Colonic mucosa (tissue), 4 donors: ENCODE measurements at regions not wholly inside any gene's neighbourhood (a gene's known extent, or its start where the extent isn't known, plus 50 kb on each side); places are given as distances from the start of the nearest gene placed in this dataset.

ENCODE experiments used
- DNase-seq: peaks from one replicate; pipeline ENCODE4 v3.0.0-alpha.2; 2020
- H3K27ac ChIP-seq: fragments of 200-600 bp; one replicate; pipeline ENCODE4 v1.8.0; 2021
- H3K27me3 ChIP-seq: fragments of 200-600 bp; one replicate; pipeline ENCODE4 v1.8.0; 2021
- H3K36me3 ChIP-seq: fragments of 200-600 bp; one replicate; pipeline ENCODE4 v1.8.0; 2021
- H3K4me1 ChIP-seq: fragments of 200-600 bp; one replicate; pipeline ENCODE4 v1.8.0; 2021; ENCODE audit warnings: mild to moderate bottlenecking
- H3K4me3 ChIP-seq: fragments of 200-600 bp; one replicate; pipeline ENCODE4 v1.8.0; 2021
- H3K9ac ChIP-seq, 2 donors: one replicate each; pipeline ENCODE4 v1.7.0; 2013; ENCODE audit warnings: control low read depth in 2 of 2, low read depth in 2 of 2, low read length in 2 of 2
- H3K9me3 ChIP-seq: fragments of 200-600 bp; one replicate; pipeline ENCODE4 v1.8.0; 2021
- intact Hi-C: fragments of 100-400 bp; cut with DNase I; formaldehyde crosslinking; loops from one replicate; pipeline ENCODE4 v1.14.1; 2022
- TF ChIP-seq, protein P1 (sequence below): fragments of 200-600 bp; IDR thresholded peaks from one replicate; pipeline ENCODE4 v1.8.0; 2022; ENCODE audit warnings: antibody characterized with exemption, mild to moderate bottlenecking
- donor health status: healthy.
- donor health status: DM: no; HTN: no; CAD: no.
- donor health status: DM: no; HTN: no; CAD: no.

GRCh38 chr12:118637767-118638370, 261.5 kb downstream of the SUDS3 start:
- no peaks in the 10 kb centered on the region for H3K9me3 ChIP-seq
- no peaks in the 10 kb centered on the region for H3K36me3 ChIP-seq
- H3K27ac ChIP-seq: no peak overlapping the region
- TF ChIP-seq, protein P1, sequence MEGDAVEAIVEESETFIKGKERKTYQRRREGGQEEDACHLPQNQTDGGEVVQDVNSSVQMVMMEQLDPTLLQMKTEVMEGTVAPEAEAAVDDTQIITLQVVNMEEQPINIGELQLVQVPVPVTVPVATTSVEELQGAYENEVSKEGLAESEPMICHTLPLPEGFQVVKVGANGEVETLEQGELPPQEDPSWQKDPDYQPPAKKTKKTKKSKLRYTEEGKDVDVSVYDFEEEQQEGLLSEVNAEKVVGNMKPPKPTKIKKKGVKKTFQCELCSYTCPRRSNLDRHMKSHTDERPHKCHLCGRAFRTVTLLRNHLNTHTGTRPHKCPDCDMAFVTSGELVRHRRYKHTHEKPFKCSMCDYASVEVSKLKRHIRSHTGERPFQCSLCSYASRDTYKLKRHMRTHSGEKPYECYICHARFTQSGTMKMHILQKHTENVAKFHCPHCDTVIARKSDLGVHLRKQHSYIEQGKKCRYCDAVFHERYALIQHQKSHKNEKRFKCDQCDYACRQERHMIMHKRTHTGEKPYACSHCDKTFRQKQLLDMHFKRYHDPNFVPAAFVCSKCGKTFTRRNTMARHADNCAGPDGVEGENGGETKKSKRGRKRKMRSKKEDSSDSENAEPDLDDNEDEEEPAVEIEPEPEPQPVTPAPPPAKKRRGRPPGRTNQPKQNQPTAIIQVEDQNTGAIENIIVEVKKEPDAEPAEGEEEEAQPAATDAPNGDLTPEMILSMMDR: no peak
- no peak overlapping the region for H3K9ac ChIP-seq
- no peak for DNase-seq
- H3K4me1 ChIP-seq: no peaks in the 10 kb centered on the region
- no peak overlapping the region for H3K4me3 ChIP-seq
- intact Hi-C loops: loop anchor here (10.0 kb wide), 1 partner anchor 203 kb away; no protein-coding TSS in a partner anchor
- H3K27me3 ChIP-seq: no peaks in the 10 kb centered on the region

- Histone ChIP-seq H3K4me3 (no peak overlapping the region), H3K27me3 (no peaks in the 10 kb centered on the region), H3K36me3 (no peaks in the 10 kb centered on the region), H3K9me3 (no peaks in the 10 kb centered on the region), H3K4me1 (no peaks in the 10 kb centered on the region), H3K27ac (no peak overlapping the region), H3K9ac (no peak overlapping the region)
- intact Hi-C loops: no loop called here
- TF ChIP-seq, protein P1: no peak
- no peak for DNase-seq
Observed at GRCh38 chr12:118641249-118641648, 264.9 kb downstream of the SUDS3 start.

- TF ChIP-seq, protein P1: no peak
- no peak overlapping the region for H3K27ac ChIP-seq
- peak; percentile 18 for DNase-seq
Observed at GRCh38 chr12:118645219-118645618, 268.9 kb downstream of the SUDS3 start.

GRCh38 chr12:118649765-118650585, 273.6 kb downstream of the SUDS3 start:
- Histone ChIP-seq H3K36me3 (no peaks in the 10 kb centered on the region), H3K4me3 (no peak overlapping the region), H3K9me3 (no peaks in the 10 kb centered on the region), H3K4me1 (no peaks in the 10 kb centered on the region), H3K27me3 (no peaks in the 10 kb centered on the region), H3K27ac (no peak overlapping the region), H3K9ac (no peak overlapping the region)
- intact Hi-C loops: no loop called here
- TF ChIP-seq, protein P1: no peak
- DNase-seq: no peak

More at GRCh38 chr12:118645219-118645618, 268.9 kb downstream of the SUDS3 start:
- Histone ChIP-seq H3K27me3 (no peaks in the 10 kb centered on the region), H3K9ac (no peak overlapping the region), H3K4me1 (no peaks in the 10 kb centered on the region), H3K9me3 (no peaks in the 10 kb centered on the region), H3K36me3 (no peaks in the 10 kb centered on the region), H3K4me3 (no peak overlapping the region)
- intact Hi-C loops: no loop called here

- no peak for DNase-seq
- H3K36me3 ChIP-seq: no peaks in the 10 kb centered on the region
- no peak overlapping the region for H3K9ac ChIP-seq
- H3K27me3 ChIP-seq: no peaks in the 10 kb centered on the region
- TF ChIP-seq, protein P1: no peak
- intact Hi-C loops: no loop called here
- no peaks in the 10 kb centered on the region for H3K9me3 ChIP-seq
- no peak overlapping the region for H3K27ac ChIP-seq
- H3K4me1 ChIP-seq: no peaks in the 10 kb centered on the region
- no peak overlapping the region for H3K4me3 ChIP-seq
Observed at GRCh38 chr12:118650586-118650960, 274.2 kb downstream of the SUDS3 start.
